ENCODE measurements at regions not wholly inside any gene's neighbourhood (a gene's known extent, or its start where the extent isn't known, plus 50 kb on each side); places are given as distances from the start of the nearest gene placed in this dataset.

- WGBS, 2 donors: 87 to 100% methylated on average over 2 of the region's 2 CpGs
- ATAC-seq (ENCODE audit: low FRiP score in 2 of 2) (no peak), DNase-seq (no peak)
- Histone ChIP-seq H3K4me1 (no peaks in the 10 kb centered on the region), H3K9me3 (no peaks in the 10 kb centered on the region), H3K4me3 (no peak overlapping the region), H3K27me3 (no peaks in the 10 kb centered on the region), H3K36me3 (no peaks in the 10 kb centered on the region), H3K27ac (no peak overlapping the region)
- TF ChIP-seq POLR2AphosphoS5 (IDR thresholded peaks at IDR 0.05): no peak
- TF ChIP-seq EP300 (IDR thresholded peaks at IDR 0.05): no peak
Measured at GRCh38 chrX:45454290-45454689, 253.6 kb upstream of the DIPK2B start.

GRCh38 chrX:45449982-45450381, 249.3 kb upstream of the DIPK2B start:
- DNase-seq (no peak), ATAC-seq (ENCODE audit: low FRiP score in 2 of 2) (no peak)
- H3K36me3 ChIP-seq: no peaks in the 10 kb centered on the region
- H3K4me1 ChIP-seq: no peaks in the 10 kb centered on the region
- H3K27ac ChIP-seq: no peak overlapping the region
- no peaks in the 10 kb centered on the region for H3K9me3 ChIP-seq
- WGBS, 2 donors: 54 to 83% methylated on average over 1 of the region's 1 CpG
- H3K27me3 ChIP-seq: no peaks in the 10 kb centered on the region
- no peak for TF ChIP-seq CTCF (IDR thresholded peaks at IDR 0.05)
- TF ChIP-seq EP300 (IDR thresholded peaks at IDR 0.05): no peak
- no peak for TF ChIP-seq POLR2AphosphoS5 (IDR thresholded peaks at IDR 0.05)
- no peak for TF ChIP-seq POLR2A (IDR thresholded peaks at IDR 0.05)
- no peak overlapping the region for H3K4me3 ChIP-seq

DNA sequence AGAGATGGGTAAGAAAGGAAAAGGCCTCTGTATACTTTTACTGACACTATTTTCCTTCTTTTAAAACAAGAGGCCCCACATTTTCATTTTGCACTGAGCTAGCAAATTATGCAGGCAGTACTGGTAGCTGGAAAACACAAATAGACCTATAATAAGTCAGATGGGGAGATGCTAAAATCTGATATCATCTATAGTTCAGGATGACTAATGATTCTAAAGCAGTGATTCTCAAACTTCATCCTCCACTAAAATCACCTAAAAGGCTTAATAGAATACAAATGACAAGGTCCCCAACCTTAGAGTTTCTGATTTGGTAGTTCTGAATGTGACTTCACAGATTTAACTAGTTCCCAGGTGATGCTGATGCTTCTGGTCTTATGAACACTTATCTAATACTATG, 247.3 kb upstream of the DIPK2B start:
- no peaks in the 10 kb centered on the region for H3K9me3 ChIP-seq
- no peak for DNase-seq
- H3K27me3 ChIP-seq: no peaks in the 10 kb centered on the region
- no peaks in the 10 kb centered on the region for H3K4me1 ChIP-seq
- no peaks in the 10 kb centered on the region for H3K36me3 ChIP-seq
- H3K27ac ChIP-seq: no peak overlapping the region
- ATAC-seq (ENCODE audit: low FRiP score in 2 of 2): no peak
- H3K4me3 ChIP-seq: no peak overlapping the region
- TF ChIP-seq CTCF (IDR thresholded peaks at IDR 0.05): no peak
- no peak for TF ChIP-seq POLR2AphosphoS5 (IDR thresholded peaks at IDR 0.05)
- no peak for TF ChIP-seq POLR2A (IDR thresholded peaks at IDR 0.05)
- no peak for TF ChIP-seq EP300 (IDR thresholded peaks at IDR 0.05)

DNA sequence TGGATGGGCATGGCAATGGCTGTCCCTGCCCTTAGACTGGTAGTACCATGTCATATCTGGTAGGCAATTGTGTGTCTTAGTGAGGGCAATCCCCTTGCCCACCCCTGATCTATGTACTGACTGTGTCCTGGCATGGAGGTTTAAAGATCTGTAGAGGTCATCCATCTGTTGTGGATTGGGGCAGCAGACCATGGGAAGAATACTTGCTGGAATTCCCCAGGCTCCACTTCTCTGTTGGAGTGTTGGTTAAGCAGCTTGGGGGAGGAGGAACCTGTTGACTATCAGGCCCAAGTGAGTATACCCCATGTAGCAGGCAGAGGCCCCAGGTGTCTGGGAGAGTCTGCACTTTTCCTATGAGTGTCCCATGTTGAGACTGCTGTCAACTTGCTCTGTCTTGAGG, 246.7 kb upstream of the DIPK2B start:
- Histone ChIP-seq H3K27ac (no peak overlapping the region), H3K4me1 (no peaks in the 10 kb centered on the region), H3K9me3 (no peaks in the 10 kb centered on the region), H3K4me3 (no peak overlapping the region), H3K36me3 (no peaks in the 10 kb centered on the region), H3K27me3 (no peaks in the 10 kb centered on the region)
- TF ChIP-seq POLR2AphosphoS5 (IDR thresholded peaks at IDR 0.05) (no peak), EP300 (IDR thresholded peaks at IDR 0.05) (no peak), CTCF (IDR thresholded peaks at IDR 0.05) (no peak), POLR2A (IDR thresholded peaks at IDR 0.05) (no peak)
- ATAC-seq (ENCODE audit: low FRiP score in 2 of 2) (peak in 1 of 2 donors; percentile 45), DNase-seq (no peak)

DNA sequence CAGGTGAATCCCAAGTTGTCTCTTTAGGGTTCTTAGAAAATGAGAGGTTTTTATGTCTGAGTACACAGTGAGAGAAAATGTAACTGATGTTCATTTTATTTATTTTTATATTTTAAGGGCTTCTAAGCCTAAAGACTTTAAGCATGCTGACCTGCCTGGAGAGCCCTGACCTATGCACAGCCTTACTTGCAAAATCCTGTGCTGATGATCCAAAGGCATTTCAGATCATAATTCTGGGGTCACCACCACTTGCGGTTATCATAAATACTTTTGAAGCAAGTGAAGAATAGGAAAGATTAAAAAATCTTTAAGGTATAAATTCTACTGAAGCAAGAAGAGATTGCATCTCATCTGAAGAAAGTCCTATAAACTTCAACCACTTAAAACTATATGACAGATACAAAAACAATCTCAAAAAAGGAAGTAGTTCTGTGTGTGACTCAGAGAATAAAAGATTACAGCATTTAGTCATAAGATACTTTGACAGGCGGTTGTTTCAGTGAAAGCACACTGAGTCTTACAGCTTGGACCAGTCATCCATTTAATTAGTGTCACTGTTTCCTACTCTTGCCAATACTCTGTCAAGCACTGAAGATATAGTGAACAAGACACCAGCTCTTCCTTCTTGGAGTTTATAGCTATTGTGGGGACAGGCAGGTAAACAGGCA, 245.2 kb upstream of the DIPK2B start:
- no peaks in the 10 kb centered on the region for H3K36me3 ChIP-seq
- ATAC-seq (ENCODE audit: low FRiP score in 2 of 2) (no peak), DNase-seq (no peak)
- 70 to 71% methylated on average over 2 of the region's 2 CpGs for WGBS, 2 donors
- TF ChIP-seq POLR2AphosphoS5 (IDR thresholded peaks at IDR 0.05) (no peak), POLR2A (IDR thresholded peaks at IDR 0.05) (no peak), EP300 (IDR thresholded peaks at IDR 0.05) (no peak), CTCF (IDR thresholded peaks at IDR 0.05) (no peak)
- no peak overlapping the region for H3K4me3 ChIP-seq
- H3K9me3 ChIP-seq: no peaks in the 10 kb centered on the region
- H3K27ac ChIP-seq: no peak overlapping the region
- no peaks in the 10 kb centered on the region for H3K27me3 ChIP-seq
- H3K4me1 ChIP-seq: no peaks in the 10 kb centered on the region
